Nephron (organoid): ENCODE measurements at regions not wholly inside any gene's neighbourhood (a gene's known extent, or its start where the extent isn't known, plus 50 kb on each side); places are given as distances from the start of the nearest gene placed in this dataset.

Experiments
- H3K27ac Mint-ChIP-seq, 3 experiments: 2 replicates each; pipeline ENCODE4 v1.8.0; 2020; ENCODE audit warnings: mixed read lengths in 3 of 3, mild to moderate bottlenecking in 2 of 3, moderate library complexity in 1 of 3
- H3K27me3 Mint-ChIP-seq: 2 replicates; pipeline ENCODE4 v1.8.0; 2021; ENCODE audit warnings: low read depth, mild to moderate bottlenecking, moderate library complexity, mixed read lengths
- H3K36me3 Mint-ChIP-seq: 2 replicates; pipeline ENCODE4 v1.8.0; 2020; ENCODE audit warnings: low read depth, mixed read lengths
- H3K4me1 Mint-ChIP-seq: 2 replicates; pipeline ENCODE4 v1.8.0; 2020; ENCODE audit warnings: mixed read lengths
- H3K4me3 Mint-ChIP-seq, 3 experiments: 2 replicates each; pipeline ENCODE4 v1.8.0; 2020; ENCODE audit warnings: mild to moderate bottlenecking in 3 of 3, mixed read lengths in 3 of 3, moderate library complexity in 2 of 3
- H3K9me3 Mint-ChIP-seq: 2 replicates; pipeline ENCODE4 v1.8.0; 2020; ENCODE audit warnings: mixed read lengths
- TF ChIP-seq, protein P1 (sequence below), 3 experiments: fragments of 200-600 bp; sonication (generic); IDR thresholded peaks; one replicate each; pipeline ENCODE4 v1.5.0; 2021; ENCODE audit warnings: antibody characterized with exemption in 3 of 3; ENCODE audit not compliant: unreplicated experiment in 3 of 3

- Mint-ChIP-seq H3K36me3 (peaks cover 3% of the 10 kb centered on the region), H3K4me1 (peaks cover 26% of the 10 kb centered on the region), H3K27me3 (no peaks in the 10 kb centered on the region), H3K9me3 (peaks cover 15% of the 10 kb centered on the region), H3K4me3 (no peak overlapping the region), H3K27ac (peak overlapping the region; percentile 69 to 91 (median 89))
- TF ChIP-seq, protein P1, sequence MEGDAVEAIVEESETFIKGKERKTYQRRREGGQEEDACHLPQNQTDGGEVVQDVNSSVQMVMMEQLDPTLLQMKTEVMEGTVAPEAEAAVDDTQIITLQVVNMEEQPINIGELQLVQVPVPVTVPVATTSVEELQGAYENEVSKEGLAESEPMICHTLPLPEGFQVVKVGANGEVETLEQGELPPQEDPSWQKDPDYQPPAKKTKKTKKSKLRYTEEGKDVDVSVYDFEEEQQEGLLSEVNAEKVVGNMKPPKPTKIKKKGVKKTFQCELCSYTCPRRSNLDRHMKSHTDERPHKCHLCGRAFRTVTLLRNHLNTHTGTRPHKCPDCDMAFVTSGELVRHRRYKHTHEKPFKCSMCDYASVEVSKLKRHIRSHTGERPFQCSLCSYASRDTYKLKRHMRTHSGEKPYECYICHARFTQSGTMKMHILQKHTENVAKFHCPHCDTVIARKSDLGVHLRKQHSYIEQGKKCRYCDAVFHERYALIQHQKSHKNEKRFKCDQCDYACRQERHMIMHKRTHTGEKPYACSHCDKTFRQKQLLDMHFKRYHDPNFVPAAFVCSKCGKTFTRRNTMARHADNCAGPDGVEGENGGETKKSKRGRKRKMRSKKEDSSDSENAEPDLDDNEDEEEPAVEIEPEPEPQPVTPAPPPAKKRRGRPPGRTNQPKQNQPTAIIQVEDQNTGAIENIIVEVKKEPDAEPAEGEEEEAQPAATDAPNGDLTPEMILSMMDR (IDR thresholded peaks at IDR 0.05; ENCODE audit: unreplicated experiment in 3 of 3), result no peak
Observed at GRCh38 chr12:91239481-91239880, 56.9 kb upstream of the DCN start.
